ENCODE measurements at regions not wholly inside any gene's neighbourhood (a gene's known extent, or its start where the extent isn't known, plus 50 kb on each side); places are given as distances from the start of the nearest gene placed in this dataset.

GRCh38 chr10:117619707-117620405, 77.3 kb downstream of the EMX2 start:
- no peak for TF ChIP-seq POLR2A (IDR thresholded peaks at IDR 0.05)
- no peak for TF ChIP-seq CTCF (IDR thresholded peaks at IDR 0.05 in 4 of 5, conservative IDR thresholded peaks at IDR 0.05 in 1 of 5)

Data from gastrocnemius medialis (tissue), 4 donors.